CD4-positive, alpha-beta T cell treated with Interleukin-21 for 1 hour (primary cell): ENCODE measurements at regions not wholly inside any gene's neighbourhood (a gene's known extent, or its start where the extent isn't known, plus 50 kb on each side); places are given as distances from the start of the nearest gene placed in this dataset.
"Not testable (repeated sequence)": the region's sequence is repeated elsewhere in the genome, so short reads cannot be mapped to it uniquely, and the experiment has no call there.

ENCODE experiments used
- DNase-seq: peaks from one replicate; pipeline ENCODE4 v3.0.0-alpha.2; 2020

- DNase-seq = not testable (repeated sequence)
Measured at GRCh38 chr3:195669310-195669709, 51.5 kb upstream of the MUC20 start.

GRCh38 chr3:195668131-195668766 lies 52.5 kb upstream of the MUC20 start:
- not testable (repeated sequence) for DNase-seq

- not testable (repeated sequence) for DNase-seq
Measured at GRCh38 chr3:195665311-195665710, 55.5 kb upstream of the MUC20 start.

- not testable (repeated sequence) for DNase-seq
Measured at GRCh38 chr3:195664131-195664530, 56.6 kb upstream of the MUC20 start.

GRCh38 chr3:195659136-195659533 lies 61.6 kb upstream of the MUC20 start:
- not testable (repeated sequence) for DNase-seq

DNA sequence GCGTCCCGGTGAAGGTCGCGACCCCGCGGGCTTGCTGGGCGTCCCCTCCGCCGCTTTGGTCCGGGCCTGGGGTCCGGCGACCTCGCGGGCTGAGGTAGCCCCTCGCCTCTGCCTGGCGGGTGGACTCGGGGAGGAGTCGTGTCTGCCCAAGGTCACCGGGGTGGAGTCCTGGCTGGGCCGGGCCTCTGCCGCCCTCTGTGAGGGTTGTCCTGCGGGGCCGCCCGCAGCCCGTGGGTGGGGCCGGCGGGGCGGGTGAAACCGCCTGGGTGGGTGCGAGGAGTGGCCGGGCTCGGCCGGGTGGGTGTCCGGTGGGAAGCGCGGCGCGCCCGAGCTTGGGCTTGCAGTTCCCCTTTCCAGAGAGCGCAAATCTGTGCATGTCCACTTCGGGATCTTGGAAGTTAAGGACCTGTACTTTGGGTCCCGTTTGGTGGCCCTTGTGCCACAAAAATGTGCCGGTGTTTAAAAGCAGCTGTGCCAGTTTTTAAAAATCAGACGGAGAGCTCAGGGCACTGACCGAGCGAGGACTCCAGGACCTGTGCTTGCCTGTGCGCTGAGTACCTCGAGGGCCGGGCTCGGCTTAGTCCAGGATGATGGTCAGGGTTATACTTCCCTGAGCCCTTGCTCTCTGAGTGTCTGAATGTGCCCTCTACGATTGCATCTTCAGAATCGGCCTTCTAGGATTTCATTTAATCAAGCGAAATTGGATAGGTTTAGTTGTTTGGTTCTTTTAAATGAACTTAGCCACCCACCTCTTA lies 62.2 kb upstream of the MUC20 start:
- peak; percentile 37 for DNase-seq

DNA sequence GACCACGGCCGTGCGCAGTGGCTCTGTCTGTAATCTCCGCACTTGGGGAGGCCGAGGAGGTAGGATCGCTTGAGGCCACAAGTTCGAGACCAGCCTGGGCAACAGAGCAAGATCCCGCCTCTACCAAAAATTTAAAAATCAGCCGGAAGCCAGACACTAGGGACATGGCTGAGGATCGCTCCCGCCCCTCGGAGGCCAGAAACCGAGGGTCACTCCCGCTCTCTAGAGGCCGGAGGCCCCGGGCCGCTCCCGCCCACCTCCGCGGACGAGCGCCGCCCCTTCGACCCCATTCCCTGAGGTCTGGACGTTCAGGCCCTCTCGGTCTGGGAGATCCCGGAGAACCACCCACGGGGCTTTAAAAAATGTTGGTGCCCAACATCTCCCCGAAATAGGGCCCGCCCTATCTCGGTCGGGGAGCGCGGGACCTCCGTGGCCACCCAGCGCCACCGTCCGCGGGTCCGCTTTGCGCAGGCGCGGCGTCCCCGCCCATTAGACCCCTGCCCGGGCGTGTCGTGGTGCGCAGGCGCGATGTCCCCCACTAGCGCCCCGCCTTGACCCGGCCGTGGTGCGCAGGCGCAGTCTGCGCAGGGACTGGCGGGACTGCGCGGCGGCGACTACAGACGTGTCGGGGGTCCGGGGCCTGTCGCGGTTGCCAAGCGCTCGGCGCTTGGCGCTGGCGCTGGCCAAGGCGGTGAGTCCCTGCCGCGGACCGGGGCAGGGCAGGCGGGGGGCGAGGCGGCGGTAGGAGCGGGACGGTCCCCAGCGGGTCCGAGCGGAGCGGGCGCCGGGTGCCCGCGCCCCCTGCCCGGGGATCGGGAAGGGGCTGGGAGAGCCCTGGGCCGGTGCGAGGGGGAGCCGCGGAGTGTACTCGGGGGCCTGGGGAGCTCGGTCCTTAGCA lies 63.1 kb upstream of the MUC20 start:
- DNase-seq = peak; percentile 96

GRCh38 chr3:195656091-195656490 lies 64.7 kb upstream of the MUC20 start:
- DNase-seq = not testable (repeated sequence)

DNA sequence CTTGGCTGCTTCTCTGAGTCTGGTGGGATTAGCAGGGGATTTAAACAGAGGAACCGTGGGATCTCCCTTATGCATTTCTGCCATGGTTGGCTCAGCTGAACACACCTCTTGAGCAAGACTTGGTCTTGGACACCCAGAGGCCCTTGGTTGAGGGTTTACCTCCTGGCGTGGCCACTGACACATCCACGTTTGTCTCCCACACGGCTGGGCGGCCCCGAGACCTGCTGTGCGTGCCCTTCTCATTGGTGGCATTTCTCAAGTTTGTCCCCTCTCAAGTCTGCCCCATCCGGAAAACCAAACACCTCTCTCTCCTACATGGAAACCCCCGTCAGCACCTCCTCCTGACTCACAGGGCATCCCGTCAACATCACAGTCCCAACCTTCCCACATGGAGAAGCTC lies 66.0 kb upstream of the MUC20 start:
- not testable (repeated sequence) for DNase-seq

DNA sequence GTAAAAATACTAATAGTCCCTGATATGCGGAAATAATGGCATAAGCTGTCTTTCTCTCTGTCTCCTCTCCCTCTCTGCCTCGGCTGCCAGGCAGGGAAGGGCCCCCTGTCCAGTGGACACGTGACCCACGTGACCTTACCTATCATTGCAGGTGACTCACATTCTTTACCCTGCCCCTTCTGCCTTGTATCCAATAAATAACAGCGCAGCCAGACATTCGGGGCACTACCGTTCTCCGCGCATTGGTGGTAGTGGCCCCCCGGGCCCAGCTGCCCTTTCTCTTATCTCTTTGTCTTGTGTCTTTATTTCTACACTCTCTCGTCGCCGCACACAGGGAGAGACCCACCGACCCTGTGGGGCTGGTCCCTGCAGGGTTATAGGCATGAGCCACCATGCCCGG lies 66.6 kb upstream of the MUC20 start:
- not testable (repeated sequence) for DNase-seq

GRCh38 chr3:195653641-195654040 lies 67.1 kb upstream of the MUC20 start:
- DNase-seq = peak; percentile 47

DNA sequence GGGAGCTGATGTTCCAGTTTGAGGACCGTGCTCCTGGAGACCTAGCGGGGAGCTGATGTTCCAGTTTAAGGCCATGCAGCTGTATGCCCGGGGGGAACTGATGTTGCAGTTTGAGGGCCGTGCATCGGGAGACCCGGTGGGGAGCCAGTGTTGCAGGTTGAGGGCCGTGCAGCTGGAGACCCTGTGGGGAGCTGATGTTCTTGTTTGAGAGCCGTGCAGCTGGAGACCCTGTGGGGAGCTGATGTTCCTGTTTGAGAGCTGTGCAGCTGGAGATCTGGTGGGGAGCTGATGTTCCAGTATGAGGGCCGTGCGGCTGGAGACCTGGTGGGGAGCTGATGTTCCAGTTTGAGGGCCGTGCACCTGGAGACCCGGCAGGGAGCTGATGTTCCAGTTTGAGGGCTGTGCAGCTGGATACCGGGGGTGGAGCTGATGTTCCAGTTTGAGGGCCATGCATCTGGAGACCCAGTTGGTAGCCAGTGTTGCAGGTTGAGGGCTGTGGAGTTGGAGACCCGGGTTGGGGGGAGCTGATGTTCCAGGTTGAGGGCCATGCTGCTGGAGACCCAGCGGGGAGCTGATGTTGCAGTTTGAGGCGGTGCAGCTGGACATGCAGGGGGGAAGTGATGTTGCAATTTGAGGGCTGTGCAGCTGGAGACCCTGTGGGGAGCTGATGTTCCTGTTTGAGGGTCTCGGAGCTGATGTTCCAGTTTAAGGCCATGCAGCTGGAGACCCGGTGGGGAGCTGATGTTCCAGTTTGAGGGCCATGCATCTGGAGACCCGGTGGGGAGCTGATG lies 64.4 kb upstream of the APOD start:
- DNase-seq = not testable (repeated sequence)

GRCh38 chr3:195645872-195646271 lies 62.1 kb upstream of the APOD start:
- DNase-seq = not testable (repeated sequence)

DNA sequence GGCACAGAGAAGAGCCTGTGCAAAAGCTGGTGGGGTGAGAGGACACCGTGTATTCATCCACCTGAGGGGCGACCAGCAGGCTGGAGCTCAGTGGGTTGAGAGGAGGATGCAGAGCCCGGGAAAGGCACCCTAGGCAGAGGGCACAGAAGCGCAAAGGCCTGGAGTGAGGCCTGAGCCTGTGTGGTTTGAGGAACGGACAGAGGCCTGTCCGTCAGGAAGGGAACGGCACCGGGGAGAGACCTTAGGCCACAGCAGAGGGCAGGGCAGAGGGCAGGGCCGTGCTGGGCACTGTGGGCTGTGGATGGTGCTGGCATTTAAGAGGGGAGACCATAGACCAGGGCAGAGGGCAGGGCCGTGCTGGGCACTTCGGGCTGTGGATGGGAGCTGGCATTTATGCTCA lies 59.5 kb upstream of the APOD start:
- DNase-seq = not testable (repeated sequence)

- not testable (repeated sequence) for DNase-seq
Measured at GRCh38 chr3:195642311-195642710, 58.6 kb upstream of the APOD start.

DNA sequence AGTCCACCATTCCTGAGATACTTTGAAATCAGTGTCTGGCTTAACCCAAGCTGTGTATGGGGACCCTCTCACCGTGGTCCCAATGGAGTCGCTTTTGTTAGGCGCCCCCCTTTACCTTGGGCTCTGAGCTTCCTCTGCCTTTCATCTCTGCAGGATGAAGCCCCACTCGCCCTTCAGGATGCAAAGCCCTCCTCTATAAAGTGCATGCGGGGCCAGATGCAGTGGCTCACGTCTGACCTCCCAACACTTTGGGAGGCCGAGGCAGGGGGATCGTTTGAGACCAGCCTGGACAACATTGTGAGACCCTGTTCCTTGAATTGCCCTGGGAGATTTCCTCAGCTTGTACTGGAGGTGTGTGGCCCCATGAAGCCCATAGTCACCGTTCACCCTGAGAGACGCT lies 54.7 kb upstream of the APOD start:
- not testable (repeated sequence) for DNase-seq

DNA sequence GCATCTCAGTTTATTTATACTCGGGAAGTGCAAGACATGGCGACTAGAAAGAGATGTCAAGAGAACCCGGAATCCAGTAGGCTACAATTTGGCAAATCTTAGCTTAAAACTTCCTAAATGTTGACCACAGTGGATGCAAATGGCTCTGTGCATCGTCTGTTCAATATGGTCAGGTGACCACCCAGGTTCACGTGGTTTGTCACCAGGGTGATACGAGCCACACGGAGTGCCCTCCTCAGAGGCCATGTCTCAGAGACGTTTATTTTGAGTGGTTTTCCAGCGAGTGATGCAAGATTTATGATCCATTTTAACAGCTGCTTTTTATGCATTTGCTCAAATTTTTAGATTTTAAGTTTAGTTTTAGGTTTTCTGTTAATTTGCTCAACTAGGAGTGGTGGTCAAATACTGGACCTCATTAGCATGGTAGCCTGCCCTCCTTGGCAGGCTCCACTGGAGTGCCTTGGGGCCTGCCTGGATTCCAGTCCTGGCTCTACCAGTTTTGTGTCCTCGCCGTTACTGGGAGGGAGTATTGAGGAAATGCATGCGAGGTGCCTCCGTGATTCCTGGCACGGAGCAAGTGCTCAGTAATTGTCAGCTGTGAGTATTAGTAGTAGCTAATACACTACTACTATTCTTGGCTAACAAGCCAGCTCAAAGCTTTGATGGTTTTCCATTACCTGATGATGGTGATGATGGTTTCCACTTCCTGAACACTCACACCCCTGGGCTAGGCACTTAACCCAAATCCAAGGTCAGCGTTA lies 53.9 kb upstream of the APOD start:
- DNase-seq = not testable (repeated sequence)

- DNase-seq = not testable (repeated sequence)
Measured at GRCh38 chr3:195637011-195637410, 53.3 kb upstream of the APOD start.

DNA sequence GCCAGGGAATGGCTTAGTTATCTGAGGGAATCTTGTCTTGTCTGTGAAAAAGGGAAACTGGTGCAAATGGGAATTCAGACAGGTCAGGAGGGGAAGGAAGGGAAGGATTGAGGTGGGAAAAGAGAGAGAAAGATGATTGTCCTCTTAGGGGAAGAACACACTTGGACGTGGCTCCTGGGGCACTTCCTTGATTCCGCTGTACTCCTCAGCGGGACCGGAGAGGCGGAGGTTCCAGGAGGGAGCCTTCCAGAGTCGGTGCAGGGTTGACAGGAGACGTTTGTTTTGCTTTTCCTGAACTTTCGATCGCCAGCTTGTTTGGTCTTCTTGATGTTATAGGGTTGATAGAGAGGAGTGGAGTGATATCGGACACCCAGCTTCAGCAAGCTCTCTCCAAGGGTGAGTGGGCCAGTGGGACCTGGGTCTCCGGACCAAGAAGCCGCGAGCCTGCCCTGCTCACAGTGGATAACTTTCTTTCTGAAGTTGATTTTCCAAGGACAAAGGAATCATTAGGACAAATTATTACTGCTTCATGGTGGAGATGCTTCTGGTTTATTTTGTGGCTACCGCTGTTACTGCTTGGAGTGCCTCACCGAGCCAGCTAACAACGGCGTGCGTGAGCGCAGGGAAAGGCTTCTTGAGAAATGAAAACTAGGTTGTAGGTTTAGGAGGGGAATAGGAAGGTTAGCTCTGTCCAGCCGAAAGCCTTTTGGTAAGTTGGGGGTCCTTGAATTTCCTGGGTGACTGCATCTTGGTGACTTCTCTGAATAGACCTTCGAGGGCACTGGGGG lies 52.4 kb upstream of the APOD start:
- DNase-seq = not testable (repeated sequence)

GRCh38 chr3:195635262-195635873 lies 51.6 kb upstream of the APOD start:
- not testable (repeated sequence) for DNase-seq
